H9 (cell line): ENCODE measurements at regions not wholly inside any gene's neighbourhood (a gene's known extent, or its start where the extent isn't known, plus 50 kb on each side); places are given as distances from the start of the nearest gene placed in this dataset.

ENCODE experiments used
- DNase-seq: peaks from one replicate; pipeline ENCODE4 v3.0.0-alpha.2; 2017
- H2AFZ ChIP-seq: one replicate; pipeline ENCODE4 v1.6.1; 2013; ENCODE audit warnings: mild to moderate bottlenecking, low read length, control low read depth, moderate library complexity
- H2AK5ac ChIP-seq: 2 replicates; pipeline ENCODE4 v1.6.1; 2013; ENCODE audit warnings: low read length, control low read depth, mixed read lengths; ENCODE audit not compliant: insufficient read length
- H2BK120ac ChIP-seq: one replicate; pipeline ENCODE4 v1.6.1; 2013; ENCODE audit warnings: low read depth, mild to moderate bottlenecking, low read length, control low read depth, inconsistent platforms; ENCODE audit not compliant: poor library complexity, severe bottlenecking
- H2BK12ac ChIP-seq: 2 replicates; pipeline ENCODE4 v1.6.1; 2013; ENCODE audit warnings: low read length, control low read depth, mixed read lengths, low read depth; ENCODE audit not compliant: insufficient read length
- H2BK15ac ChIP-seq: 2 replicates; pipeline ENCODE4 v1.6.1; 2013; ENCODE audit warnings: low read depth, low read length, control low read depth
- H2BK20ac ChIP-seq: one replicate; pipeline ENCODE4 v1.6.1; 2013; ENCODE audit warnings: low read depth, mild to moderate bottlenecking, low read length, control low read depth, inconsistent platforms; ENCODE audit not compliant: poor library complexity, severe bottlenecking
- H2BK5ac ChIP-seq: 2 replicates; pipeline ENCODE4 v1.6.1; 2013; ENCODE audit warnings: low read length, control low read depth, mixed read lengths; ENCODE audit not compliant: insufficient read length
- H3K14ac ChIP-seq: 2 replicates; pipeline ENCODE4 v1.6.1; 2013; ENCODE audit warnings: low read length, control low read depth; ENCODE audit not compliant: insufficient read depth
- H3K18ac ChIP-seq: 2 replicates; pipeline ENCODE4 v1.6.1; 2013; ENCODE audit warnings: low read depth, mild to moderate bottlenecking, mixed read lengths, low read length, control low read depth; ENCODE audit not compliant: insufficient read length
- H3K23ac ChIP-seq: 2 replicates; pipeline ENCODE4 v1.6.1; 2013; ENCODE audit warnings: low read length, control low read depth, mixed read lengths, low read depth; ENCODE audit not compliant: insufficient read length
- H3K23me2 ChIP-seq: 2 replicates; pipeline ENCODE4 v1.6.1; 2013; ENCODE audit warnings: low read depth, mild to moderate bottlenecking, mixed read lengths, low read length, control low read depth; ENCODE audit not compliant: insufficient read length, poor library complexity, severe bottlenecking
- H3K27ac ChIP-seq: 2 replicates; pipeline ENCODE4 v1.5.1; 2013; ENCODE audit warnings: low read length, control low read depth, mixed read lengths, low read depth; ENCODE audit not compliant: insufficient read length
- H3K27me3 ChIP-seq: 2 replicates; pipeline ENCODE4 v1.6.1; 2013; ENCODE audit warnings: low read length, control low read depth, inconsistent platforms; ENCODE audit not compliant: insufficient read depth
- H3K4ac ChIP-seq: 2 replicates; pipeline ENCODE4 v1.6.1; 2013; ENCODE audit warnings: low read depth, mild to moderate bottlenecking, control low read depth, inconsistent platforms, low read length, moderate library complexity
- H3K4me1 ChIP-seq: 2 replicates; pipeline ENCODE4 v1.6.1; 2013; ENCODE audit warnings: low read length, control low read depth, inconsistent platforms; ENCODE audit not compliant: insufficient read depth
- H3K4me2 ChIP-seq: 2 replicates; pipeline ENCODE4 v1.6.1; 2013; ENCODE audit warnings: low read length, control low read depth, mixed read lengths; ENCODE audit not compliant: insufficient read length, insufficient read depth
- H3K56ac ChIP-seq: 2 replicates; pipeline ENCODE4 v1.6.1; 2013; ENCODE audit warnings: low read depth, mild to moderate bottlenecking, mixed read lengths, low read length, control low read depth; ENCODE audit not compliant: insufficient read length
- H3K79me1 ChIP-seq: 2 replicates; pipeline ENCODE4 v1.6.1; 2013; ENCODE audit warnings: low read depth, mild to moderate bottlenecking, moderate library complexity, low read length, control low read depth, inconsistent platforms; ENCODE audit not compliant: insufficient read depth, poor library complexity, severe bottlenecking
- H3K79me2 ChIP-seq: 2 replicates; pipeline ENCODE4 v1.6.1; 2013; ENCODE audit warnings: low read length, control low read depth, inconsistent platforms; ENCODE audit not compliant: insufficient read depth
- H3K9ac ChIP-seq: 2 replicates; pipeline ENCODE4 v1.6.1; 2013; ENCODE audit warnings: low read length, control low read depth, mixed read lengths; ENCODE audit not compliant: insufficient read length; ENCODE audit errors: extremely low read depth
- H3K9me3 ChIP-seq: one replicate; pipeline ENCODE4 v1.6.1; 2013; ENCODE audit warnings: low read depth, low read length, inconsistent platforms; ENCODE audit not compliant: control insufficient read depth
- H3T11ph ChIP-seq: one replicate; pipeline ENCODE4 v1.6.1; 2013; ENCODE audit warnings: mild to moderate bottlenecking, low read length, control low read depth, inconsistent platforms
- H4K20me1 ChIP-seq: one replicate; pipeline ENCODE4 v1.6.1; 2013; ENCODE audit not compliant: control insufficient read depth, insufficient read length, insufficient read depth
- H4K5ac ChIP-seq: 2 replicates; pipeline ENCODE4 v1.6.1; 2013; ENCODE audit warnings: low read depth, mild to moderate bottlenecking, mixed read lengths, low read length, control low read depth; ENCODE audit not compliant: insufficient read length
- H4K8ac ChIP-seq: replicated peaks from 2 replicates; pipeline ENCODE4 v1.6.1; 2013; ENCODE audit warnings: low read length, control low read depth, mixed read lengths, low read depth; ENCODE audit not compliant: insufficient read length
- H4K91ac ChIP-seq: 2 replicates; pipeline ENCODE4 v1.6.1; 2013; ENCODE audit warnings: low read depth, mild to moderate bottlenecking, moderate library complexity, mixed read lengths, low read length, control low read depth; ENCODE audit not compliant: insufficient read length
- H3K27ac Mint-ChIP-seq, 3 experiments: 2 replicates in 2 of 3; 3 replicates in 1 of 3; pipeline ENCODE4 v1.8.0; 2020 to 2021; ENCODE audit warnings: mixed read lengths in 3 of 3, mild to moderate bottlenecking in 1 of 3, moderate library complexity in 1 of 3
- H3K27me3 Mint-ChIP-seq: 2 replicates; pipeline ENCODE4 v1.8.0; 2021; ENCODE audit warnings: low read depth, mild to moderate bottlenecking, moderate library complexity, mixed read lengths
- H3K36me3 Mint-ChIP-seq, 3 experiments: 2 replicates in 2 of 3; 3 replicates in 1 of 3; pipeline ENCODE4 v1.8.0; 2020 to 2021; ENCODE audit warnings: low read depth in 3 of 3, mixed read lengths in 3 of 3; ENCODE audit not compliant: insufficient read depth in 1 of 3
- H3K4me1 Mint-ChIP-seq, 2 experiments: 2 replicates each; pipeline ENCODE4 v1.8.0; 2020; ENCODE audit warnings: mixed read lengths in 2 of 2
- H3K4me3 Mint-ChIP-seq, 2 experiments: 2 replicates in 1 of 2; 3 replicates in 1 of 2; pipeline ENCODE4 v1.8.0; 2020 to 2021; ENCODE audit warnings: mild to moderate bottlenecking in 2 of 2, mixed read lengths in 2 of 2, moderate library complexity in 1 of 2
- H3K9me3 Mint-ChIP-seq, 2 experiments: 2 replicates in 1 of 2; 3 replicates in 1 of 2; pipeline ENCODE4 v1.8.0; 2020; ENCODE audit warnings: mild to moderate bottlenecking in 2 of 2, mixed read lengths in 2 of 2, moderate library complexity in 1 of 2
- WGBS: extraction: QIAGEN DNeasy Blood & Tissue Kit; methylation state at CpG from one replicate; pipeline ENCODE4 v1.1.7; 2013; ENCODE audit warnings: missing lambda C conversion rate, low lambda C conversion rate, mixed read lengths; ENCODE audit not compliant: insufficient read length; ENCODE audit errors: extremely low coverage; 5-methylcytosine and 5-hydroxymethylcytosine counted together
- TF ChIP-seq, protein P1 (sequence below): fragments of 200-600 bp; sonication (generic); conservative IDR thresholded peaks from 3 replicates; pipeline ENCODE4 v1.8.0; 2021; ENCODE audit warnings: antibody characterized with exemption, mild to moderate bottlenecking

DNA sequence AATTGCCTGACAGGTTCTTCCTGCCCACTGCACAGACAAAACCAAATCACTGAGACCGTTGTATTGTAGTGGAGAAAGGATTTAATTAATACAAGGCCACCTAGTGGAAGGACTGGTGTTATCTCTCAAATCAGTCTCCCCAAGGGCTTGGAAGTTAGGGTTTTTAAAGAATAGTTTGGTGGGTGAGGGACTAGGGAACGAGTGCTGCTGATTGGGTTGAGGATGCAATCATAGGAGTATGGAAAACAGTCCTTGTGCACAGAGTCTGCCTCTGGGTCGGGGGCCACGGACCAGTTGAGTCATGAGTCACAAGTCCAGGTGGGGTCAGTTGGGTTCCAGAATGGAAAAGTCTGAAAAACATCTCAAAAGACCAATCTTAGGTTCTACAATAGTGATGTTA, 89.1 kb downstream of the B3GNT2 start:
- no peak overlapping the region for H3K4me2 ChIP-seq
- no peak overlapping the region for H2AK5ac ChIP-seq
- H2BK12ac ChIP-seq: no peak overlapping the region
- no peak overlapping the region for H3K56ac ChIP-seq
- H2BK120ac ChIP-seq: no peak overlapping the region
- no peaks in the 10 kb centered on the region for H3K27me3 ChIP-seq
- Mint-ChIP-seq H3K27me3 (peaks cover 2% of the 10 kb centered on the region; the same call in 1 of the 2 replicates), H3K4me1 (peaks cover 3% of the 10 kb centered on the region in 2 experiments; a peak in 2 of 4 replicates), H3K27ac (no peak overlapping the region), H3K4me3 (no peak overlapping the region), H3K36me3 (peaks cover 18 to 45% (median 40%) of the 10 kb centered on the region in 3 experiments), H3K9me3 (peaks cover 40 to 42% of the 10 kb centered on the region in 2 experiments)
- peaks cover 17% of the 10 kb centered on the region for H3K9me3 ChIP-seq
- no peak overlapping the region for H2BK20ac ChIP-seq
- no peak overlapping the region for H3K4ac ChIP-seq
- no peaks in the 10 kb centered on the region for H4K20me1 ChIP-seq
- H3T11ph ChIP-seq: no peak overlapping the region
- H4K5ac ChIP-seq: no peak overlapping the region
- no peak overlapping the region for H3K23ac ChIP-seq
- H3K23me2 ChIP-seq: no peaks in the 10 kb centered on the region
- no peak overlapping the region for H3K27ac ChIP-seq
- TF ChIP-seq, protein P1, sequence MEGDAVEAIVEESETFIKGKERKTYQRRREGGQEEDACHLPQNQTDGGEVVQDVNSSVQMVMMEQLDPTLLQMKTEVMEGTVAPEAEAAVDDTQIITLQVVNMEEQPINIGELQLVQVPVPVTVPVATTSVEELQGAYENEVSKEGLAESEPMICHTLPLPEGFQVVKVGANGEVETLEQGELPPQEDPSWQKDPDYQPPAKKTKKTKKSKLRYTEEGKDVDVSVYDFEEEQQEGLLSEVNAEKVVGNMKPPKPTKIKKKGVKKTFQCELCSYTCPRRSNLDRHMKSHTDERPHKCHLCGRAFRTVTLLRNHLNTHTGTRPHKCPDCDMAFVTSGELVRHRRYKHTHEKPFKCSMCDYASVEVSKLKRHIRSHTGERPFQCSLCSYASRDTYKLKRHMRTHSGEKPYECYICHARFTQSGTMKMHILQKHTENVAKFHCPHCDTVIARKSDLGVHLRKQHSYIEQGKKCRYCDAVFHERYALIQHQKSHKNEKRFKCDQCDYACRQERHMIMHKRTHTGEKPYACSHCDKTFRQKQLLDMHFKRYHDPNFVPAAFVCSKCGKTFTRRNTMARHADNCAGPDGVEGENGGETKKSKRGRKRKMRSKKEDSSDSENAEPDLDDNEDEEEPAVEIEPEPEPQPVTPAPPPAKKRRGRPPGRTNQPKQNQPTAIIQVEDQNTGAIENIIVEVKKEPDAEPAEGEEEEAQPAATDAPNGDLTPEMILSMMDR: 0 out of 3 replicates have a peak, but pooled peaks have one; percentile 15
- H2BK15ac ChIP-seq: no peak overlapping the region
- no peak overlapping the region for H3K14ac ChIP-seq
- no peak overlapping the region for H2BK5ac ChIP-seq
- no peak for DNase-seq
- no peak overlapping the region for H3K9ac ChIP-seq
- H4K91ac ChIP-seq: no peak overlapping the region
- H3K79me1 ChIP-seq: no peaks in the 10 kb centered on the region
- no peak overlapping the region for H2AFZ ChIP-seq
- no peak overlapping the region for H4K8ac ChIP-seq
- no peaks in the 10 kb centered on the region for H3K4me1 ChIP-seq
- no CpG with 5 or more reads among the region's 4 CpGs for WGBS
- no peak overlapping the region for H3K18ac ChIP-seq
- H3K79me2 ChIP-seq: 0 out of 2 replicates have a peak, but pooled peaks cover 2% of the 10 kb centered on the region
